ENCODE measurements at regions not wholly inside any gene's neighbourhood (a gene's known extent, or its start where the extent isn't known, plus 50 kb on each side); places are given as distances from the start of the nearest gene placed in this dataset.
"Not testable (repeated sequence)": the region's sequence is repeated elsewhere in the genome, so short reads cannot be mapped to it uniquely, and the experiment has no call there.

GRCh38 chr6:19602434-19603013, 234.6 kb upstream of the ID4 start:
- peaks cover 6% of the 10 kb centered on the region for H3K27me3 Mint-ChIP-seq (ENCODE audit: low read depth)
- no peak overlapping the region for H3K27ac Mint-ChIP-seq
- H3K36me3 Mint-ChIP-seq = no peaks in the 10 kb centered on the region
- peaks cover 4% of the 10 kb centered on the region for H3K9me3 Mint-ChIP-seq
- no peak for TF ChIP-seq CTCF (IDR thresholded peaks at IDR 0.05; ENCODE audit: unreplicated experiment)
- H3K4me3 Mint-ChIP-seq = no peak overlapping the region
- DNase-seq (ENCODE audit: low spot score in 2 of 2, unreplicated experiment in 2 of 2) = no peak
- peaks cover 25% of the 10 kb centered on the region for H3K4me1 Mint-ChIP-seq

- H3K36me3 Mint-ChIP-seq = no peaks in the 10 kb centered on the region
- no peak for TF ChIP-seq CTCF (IDR thresholded peaks at IDR 0.05; ENCODE audit: unreplicated experiment)
- no peak overlapping the region for H3K27ac Mint-ChIP-seq
- H3K4me3 Mint-ChIP-seq = no peak overlapping the region
- peaks cover 6% of the 10 kb centered on the region for H3K27me3 Mint-ChIP-seq (ENCODE audit: low read depth)
- H3K4me1 Mint-ChIP-seq = peaks cover 21% of the 10 kb centered on the region
- no peak for DNase-seq (ENCODE audit: low spot score in 2 of 2, unreplicated experiment in 2 of 2)
- H3K9me3 Mint-ChIP-seq = peaks cover 4% of the 10 kb centered on the region
Measured at GRCh38 chr6:19603721-19604120, 233.4 kb upstream of the ID4 start.

GRCh38 chr6:19605624-19606023, 231.5 kb upstream of the ID4 start:
- Mint-ChIP-seq H3K27ac (no peak overlapping the region), H3K27me3 (ENCODE audit: low read depth) (peaks cover 6% of the 10 kb centered on the region), H3K9me3 (peaks cover 4% of the 10 kb centered on the region), H3K4me1 (peaks cover 9% of the 10 kb centered on the region), H3K4me3 (no peak overlapping the region), H3K36me3 (no peaks in the 10 kb centered on the region)
- no peak for TF ChIP-seq CTCF (IDR thresholded peaks at IDR 0.05; ENCODE audit: unreplicated experiment)
- DNase-seq (ENCODE audit: low spot score in 2 of 2, unreplicated experiment in 2 of 2) = no peak

GRCh38 chr6:19608546-19608945, 228.6 kb upstream of the ID4 start:
- Mint-ChIP-seq H3K27ac (no peak overlapping the region), H3K36me3 (no peaks in the 10 kb centered on the region), H3K9me3 (peaks cover 9% of the 10 kb centered on the region), H3K27me3 (ENCODE audit: low read depth) (peaks cover 6% of the 10 kb centered on the region), H3K4me3 (no peak overlapping the region), H3K4me1 (peaks cover 4% of the 10 kb centered on the region)
- TF ChIP-seq CTCF (IDR thresholded peaks at IDR 0.05; ENCODE audit: unreplicated experiment) = no peak
- no peak for DNase-seq (ENCODE audit: low spot score in 2 of 2, unreplicated experiment in 2 of 2)

GRCh38 chr6:19609972-19610641, 227.1 kb upstream of the ID4 start:
- Mint-ChIP-seq H3K4me3 (no peak overlapping the region), H3K9me3 (peaks cover 9% of the 10 kb centered on the region), H3K4me1 (peaks cover 4% of the 10 kb centered on the region), H3K27ac (no peak overlapping the region), H3K27me3 (ENCODE audit: low read depth) (no peaks in the 10 kb centered on the region), H3K36me3 (no peaks in the 10 kb centered on the region)
- no peak for DNase-seq (ENCODE audit: low spot score in 2 of 2, unreplicated experiment in 2 of 2)
- TF ChIP-seq CTCF (IDR thresholded peaks at IDR 0.05; ENCODE audit: unreplicated experiment) = no peak

- not testable (repeated sequence) for H3K4me1 Mint-ChIP-seq; H3K27ac Mint-ChIP-seq; DNase-seq (ENCODE audit: low spot score in 2 of 2, unreplicated experiment in 2 of 2); H3K27me3 Mint-ChIP-seq (ENCODE audit: low read depth); H3K4me3 Mint-ChIP-seq; H3K36me3 Mint-ChIP-seq
- H3K9me3 Mint-ChIP-seq = peaks cover 29% of the 10 kb centered on the region
Measured at GRCh38 chr6:19612672-19613466, 224.3 kb upstream of the ID4 start.
